Activated T-cell treated with anti-CD3 and anti-CD28 coated beads, Interleukin-2, amount 50 U/mL, for 72 hours (primary cell): ENCODE measurements at regions not wholly inside any gene's neighbourhood (a gene's known extent, or its start where the extent isn't known, plus 50 kb on each side); places are given as distances from the start of the nearest gene placed in this dataset.
A peak's percentile ranks its signal among the peaks of the same experiment; 100 is the strongest.

ENCODE experiments used
- ATAC-seq, 2 donors: fragments of 150-1000 bp; cut with Tn5 transposase; replicated peaks in 1 of 2; 2 replicates each; pipeline ENCODE4 v1.10.0; 2021; ENCODE audit warnings: moderate library complexity in 2 of 2, mild to moderate bottlenecking in 1 of 2
- DNase-seq, 2 donors: peaks; one replicate each; pipeline ENCODE4 v3.0.0; 2021 to 2022; ENCODE audit warnings: mixed read lengths in 1 of 2
- H3K27ac Mint-ChIP-seq: one replicate; pipeline ENCODE4 v1.8.0; 2022; ENCODE audit warnings: mild to moderate bottlenecking, moderate library complexity, mixed read lengths
- H3K27me3 Mint-ChIP-seq: one replicate; pipeline ENCODE4 v1.8.0; 2022; ENCODE audit warnings: low read depth, mixed read lengths
- H3K36me3 Mint-ChIP-seq, 2 donors: one replicate each; pipeline ENCODE4 v1.8.0; 2022; ENCODE audit warnings: mixed read lengths in 2 of 2, mild to moderate bottlenecking in 1 of 2; ENCODE audit not compliant: insufficient read depth in 2 of 2
- H3K4me1 Mint-ChIP-seq: one replicate; pipeline ENCODE4 v1.8.0; 2022; ENCODE audit warnings: low read depth, mixed read lengths
- H3K4me3 Mint-ChIP-seq, 2 donors: one replicate each; pipeline ENCODE4 v1.8.0; 2022; ENCODE audit warnings: mild to moderate bottlenecking in 2 of 2, mixed read lengths in 2 of 2, moderate library complexity in 2 of 2
- H3K9me3 Mint-ChIP-seq, 2 donors: one replicate each; pipeline ENCODE4 v1.8.0; 2022; ENCODE audit warnings: mixed read lengths in 2 of 2

- ATAC-seq: no peak
- Mint-ChIP-seq H3K36me3 (no peaks in the 10 kb centered on the region), H3K27me3 (peaks cover 13% of the 10 kb centered on the region), H3K4me1 (no peaks in the 10 kb centered on the region), H3K4me3 (no peak overlapping the region), H3K9me3 (no peaks in the 10 kb centered on the region), H3K27ac (no peak overlapping the region)
- no peak for DNase-seq
Measured at GRCh38 chr2:177084607-177085006, 128.0 kb upstream of the HNRNPA3 start.

- Mint-ChIP-seq H3K4me3 (no peak overlapping the region), H3K9me3 (no peaks in the 10 kb centered on the region), H3K27ac (no peak overlapping the region), H3K36me3 (no peaks in the 10 kb centered on the region), H3K4me1 (peaks cover 1% of the 10 kb centered on the region), H3K27me3 (peaks cover 8% of the 10 kb centered on the region)
- ATAC-seq (no peak), DNase-seq (no peak)
Measured at GRCh38 chr2:177088529-177088928, 124.1 kb upstream of the HNRNPA3 start.

- H3K9me3 Mint-ChIP-seq: no peaks in the 10 kb centered on the region
- no peaks in the 10 kb centered on the region for H3K36me3 Mint-ChIP-seq
- no peak overlapping the region for H3K27ac Mint-ChIP-seq
- no peak for ATAC-seq
- no peak for DNase-seq
- H3K4me3 Mint-ChIP-seq: no peak overlapping the region
- H3K4me1 Mint-ChIP-seq: peaks cover 6% of the 10 kb centered on the region
- H3K27me3 Mint-ChIP-seq: peaks cover 18% of the 10 kb centered on the region
Measured at GRCh38 chr2:177090967-177091366, 121.6 kb upstream of the HNRNPA3 start.

- H3K36me3 Mint-ChIP-seq: no peaks in the 10 kb centered on the region
- peak; percentile 20 to 41 for ATAC-seq
- no peak for DNase-seq
- no peak overlapping the region for H3K4me3 Mint-ChIP-seq
- H3K9me3 Mint-ChIP-seq: no peaks in the 10 kb centered on the region
- peak overlapping the region; percentile 30 for H3K27ac Mint-ChIP-seq
- H3K27me3 Mint-ChIP-seq: peaks cover 12% of the 10 kb centered on the region
- peaks cover 6% of the 10 kb centered on the region for H3K4me1 Mint-ChIP-seq
Measured at GRCh38 chr2:177093371-177093770, 119.2 kb upstream of the HNRNPA3 start.

- Mint-ChIP-seq H3K27me3 (peaks cover 11% of the 10 kb centered on the region), H3K9me3 (peaks cover 0 to 2% of the 10 kb centered on the region in 2 donors), H3K4me1 (peaks cover 6% of the 10 kb centered on the region), H3K36me3 (no peaks in the 10 kb centered on the region), H3K4me3 (no peak overlapping the region), H3K27ac (no peak overlapping the region)
- DNase-seq (no peak), ATAC-seq (no peak)
Measured at GRCh38 chr2:177098001-177098613, 114.5 kb upstream of the HNRNPA3 start.

- Mint-ChIP-seq H3K27ac (no peak overlapping the region), H3K4me3 (no peak overlapping the region), H3K27me3 (peaks cover 6% of the 10 kb centered on the region), H3K9me3 (peaks cover 0 to 2% of the 10 kb centered on the region in 2 donors), H3K4me1 (no peaks in the 10 kb centered on the region), H3K36me3 (no peaks in the 10 kb centered on the region)
- ATAC-seq (no peak), DNase-seq (no peak)
Measured at GRCh38 chr2:177101930-177102329, 110.7 kb upstream of the HNRNPA3 start.

GRCh38 chr2:177106212-177106611 lies 106.4 kb upstream of the HNRNPA3 start:
- Mint-ChIP-seq H3K27ac (no peak overlapping the region), H3K4me3 (no peak overlapping the region), H3K4me1 (no peaks in the 10 kb centered on the region), H3K36me3 (no peaks in the 10 kb centered on the region), H3K27me3 (peaks cover 12% of the 10 kb centered on the region), H3K9me3 (peaks cover 0 to 2% of the 10 kb centered on the region in 2 donors)
- ATAC-seq (peak in 1 of 2 donors; percentile 36), DNase-seq (no peak)

GRCh38 chr2:177108890-177109289 lies 103.7 kb upstream of the HNRNPA3 start:
- Mint-ChIP-seq H3K27me3 (peaks cover 12% of the 10 kb centered on the region), H3K4me3 (no peak overlapping the region), H3K36me3 (no peaks in the 10 kb centered on the region), H3K27ac (no peak overlapping the region), H3K9me3 (no peaks in the 10 kb centered on the region), H3K4me1 (no peaks in the 10 kb centered on the region)
- ATAC-seq (no peak), DNase-seq (no peak)

- H3K27me3 Mint-ChIP-seq: peaks cover 9% of the 10 kb centered on the region
- no peaks in the 10 kb centered on the region for H3K9me3 Mint-ChIP-seq
- H3K27ac Mint-ChIP-seq: no peak overlapping the region
- no peaks in the 10 kb centered on the region for H3K36me3 Mint-ChIP-seq
- no peak overlapping the region for H3K4me3 Mint-ChIP-seq
- H3K4me1 Mint-ChIP-seq: no peaks in the 10 kb centered on the region
- no peak for DNase-seq
- ATAC-seq: no peak
Measured at GRCh38 chr2:177114712-177115111, 97.9 kb upstream of the HNRNPA3 start.

GRCh38 chr2:177117755-177118154 lies 94.8 kb upstream of the HNRNPA3 start:
- no peaks in the 10 kb centered on the region for H3K36me3 Mint-ChIP-seq
- no peak overlapping the region for H3K4me3 Mint-ChIP-seq
- H3K9me3 Mint-ChIP-seq: no peaks in the 10 kb centered on the region
- H3K27ac Mint-ChIP-seq: no peak overlapping the region
- DNase-seq: no peak
- no peaks in the 10 kb centered on the region for H3K4me1 Mint-ChIP-seq
- ATAC-seq: no peak
- H3K27me3 Mint-ChIP-seq: peaks cover 11% of the 10 kb centered on the region

GRCh38 chr2:177118636-177119035 lies 94.0 kb upstream of the HNRNPA3 start:
- Mint-ChIP-seq H3K4me1 (no peaks in the 10 kb centered on the region), H3K27me3 (peaks cover 16% of the 10 kb centered on the region), H3K36me3 (no peaks in the 10 kb centered on the region), H3K27ac (no peak overlapping the region), H3K4me3 (no peak overlapping the region), H3K9me3 (no peaks in the 10 kb centered on the region)
- no peak for ATAC-seq
- DNase-seq: no peak

GRCh38 chr2:177119099-177119498 lies 93.5 kb upstream of the HNRNPA3 start:
- DNase-seq: no peak
- H3K27ac Mint-ChIP-seq: no peak overlapping the region

GRCh38 chr2:177123048-177123447 lies 89.5 kb upstream of the HNRNPA3 start:
- H3K9me3 Mint-ChIP-seq: no peaks in the 10 kb centered on the region
- DNase-seq: no peak
- H3K36me3 Mint-ChIP-seq: no peaks in the 10 kb centered on the region
- H3K27ac Mint-ChIP-seq: no peak overlapping the region
- no peak for ATAC-seq
- peaks cover 16% of the 10 kb centered on the region for H3K27me3 Mint-ChIP-seq
- H3K4me1 Mint-ChIP-seq: no peaks in the 10 kb centered on the region
- no peak overlapping the region for H3K4me3 Mint-ChIP-seq

More at GRCh38 chr2:177119099-177119498, 93.5 kb upstream of the HNRNPA3 start:
- no peak for ATAC-seq
- H3K9me3 Mint-ChIP-seq: no peaks in the 10 kb centered on the region
- H3K36me3 Mint-ChIP-seq: no peaks in the 10 kb centered on the region
- H3K27me3 Mint-ChIP-seq: peaks cover 16% of the 10 kb centered on the region
- H3K4me3 Mint-ChIP-seq: no peak overlapping the region
- no peaks in the 10 kb centered on the region for H3K4me1 Mint-ChIP-seq

GRCh38 chr2:177124371-177124770 lies 88.2 kb upstream of the HNRNPA3 start:
- Mint-ChIP-seq H3K4me1 (no peaks in the 10 kb centered on the region), H3K27ac (no peak overlapping the region), H3K27me3 (peaks cover 7% of the 10 kb centered on the region), H3K36me3 (no peaks in the 10 kb centered on the region), H3K4me3 (no peak overlapping the region), H3K9me3 (no peaks in the 10 kb centered on the region)
- no peak for DNase-seq
- no peak for ATAC-seq
